Naive thymus-derived CD8-positive, alpha-beta T cell (primary cell): ENCODE measurements at regions not wholly inside any gene's neighbourhood (a gene's known extent, or its start where the extent isn't known, plus 50 kb on each side); places are given as distances from the start of the nearest gene placed in this dataset.

Experiments used
- ATAC-seq, 2 donors: fragments of 150-1000 bp; cut with Tn5 transposase in 1 of 2; sonication (Bioruptor Pico), chemical (Tn5 transposase) in 1 of 2; 1 replicate in 1 of 2; 2 replicates in 1 of 2; pipeline ENCODE4 v1.10.0; 2021; ENCODE audit warnings: mild to moderate bottlenecking in 2 of 2, moderate library complexity in 2 of 2
- POLR2A ChIA-PET: fragments of 350-600 bp; sonication (Branson Sonifier 250); formaldehyde crosslinking; loops from one replicate; lab custom pipeline; 2021; ENCODE audit warnings: antibody characterized with exemption; lab: Charles Lee
- DNase-seq, 10 donors: peaks; one replicate each; pipeline versions ENCODE4 v3.0.0 to v3.0.0-alpha.2; 2020 to 2022
- H3K27ac Mint-ChIP-seq, 10 donors: one replicate each; pipeline ENCODE4 v1.8.0; 2020 to 2022; ENCODE audit warnings: mild to moderate bottlenecking in 10 of 10, mixed read lengths in 10 of 10, moderate library complexity in 4 of 10, inconsistent platforms in 1 of 10
- H3K27me3 Mint-ChIP-seq, 5 donors: one replicate each; pipeline ENCODE4 v1.8.0; 2021 to 2022; ENCODE audit warnings: mixed read lengths in 5 of 5
- H3K36me3 Mint-ChIP-seq, 3 donors: one replicate each; pipeline ENCODE4 v1.8.0; 2020 to 2022; ENCODE audit warnings: mixed read lengths in 3 of 3, mild to moderate bottlenecking in 2 of 3, inconsistent platforms in 1 of 3
- H3K4me1 Mint-ChIP-seq, 4 donors: one replicate each; pipeline ENCODE4 v1.8.0; 2021 to 2022; ENCODE audit warnings: mixed read lengths in 4 of 4
- H3K4me3 Mint-ChIP-seq, 10 donors: one replicate each; pipeline ENCODE4 v1.8.0; 2020 to 2022; ENCODE audit warnings: mild to moderate bottlenecking in 10 of 10, mixed read lengths in 10 of 10, moderate library complexity in 6 of 10, inconsistent platforms in 1 of 10
- H3K9me3 Mint-ChIP-seq, 9 donors: one replicate each; pipeline ENCODE4 v1.8.0; 2020 to 2022; ENCODE audit warnings: mixed read lengths in 9 of 9, mild to moderate bottlenecking in 3 of 9, inconsistent platforms in 1 of 9, moderate library complexity in 1 of 9

DNA sequence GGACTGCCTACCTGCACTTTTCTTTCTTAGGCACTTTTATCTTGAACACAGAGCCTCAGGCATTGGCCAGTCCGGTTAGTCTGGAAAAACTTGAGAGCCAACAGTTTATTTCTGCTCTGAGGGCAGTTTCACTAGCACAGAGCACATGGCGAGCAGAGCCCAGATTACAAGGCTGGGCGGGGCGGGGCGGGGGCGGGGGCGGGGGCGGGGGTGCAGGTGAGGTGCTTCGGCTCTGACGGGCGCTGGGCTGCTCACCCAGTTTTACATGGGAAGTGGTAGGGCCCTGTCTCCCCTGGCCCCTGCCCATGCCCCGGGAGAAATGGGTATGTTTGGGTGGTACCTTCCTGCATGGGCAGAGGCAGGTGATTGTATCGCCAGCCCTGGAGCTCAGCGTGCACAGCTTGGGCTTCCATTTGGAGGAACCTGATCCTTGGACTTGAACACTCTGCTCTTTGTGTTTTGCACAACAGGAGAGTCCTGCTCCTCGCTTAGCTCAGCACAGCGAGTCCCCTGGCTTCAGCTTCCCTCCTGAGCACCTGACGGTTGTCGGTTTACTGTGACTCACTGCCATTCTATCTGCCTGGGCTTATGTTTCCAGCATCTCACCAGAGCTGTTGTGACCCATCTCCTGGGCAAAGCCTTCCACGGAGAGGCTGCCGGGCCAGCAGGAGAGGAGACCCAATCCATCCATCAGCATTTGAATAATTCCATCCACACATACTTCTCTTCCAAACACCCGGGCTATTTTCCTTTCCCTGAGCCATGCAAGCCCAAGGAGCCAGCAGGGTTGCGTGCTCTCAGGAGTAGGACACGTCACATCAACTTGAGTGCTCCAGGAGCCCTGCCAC, 108.5 kb downstream of the ARF6 start:
- POLR2A ChIA-PET: interaction anchor here (0.5 to 7.6 kb wide), 30 partner anchors 13 to 149 kb away, joined by 3 to 173 read pairs (median 5); partner anchors contain the start of genes ARF6 and NEMF
- Mint-ChIP-seq H3K4me3 (peak overlapping the region; percentile 76 to 92 (median 89)), H3K4me1 (peaks cover 35 to 69% (median 59%) of the 10 kb centered on the region in 4 donors), H3K36me3 (no peaks in the 10 kb centered on the region), H3K27me3 (no peaks in the 10 kb centered on the region), H3K9me3 (no peaks in the 10 kb centered on the region), H3K27ac (peak overlapping the region; percentile 96 to 99 (median 98))
- peak; percentile 45 to 55 for ATAC-seq
- peak; percentile 18 to 83 (median 57) for DNase-seq

DNA sequence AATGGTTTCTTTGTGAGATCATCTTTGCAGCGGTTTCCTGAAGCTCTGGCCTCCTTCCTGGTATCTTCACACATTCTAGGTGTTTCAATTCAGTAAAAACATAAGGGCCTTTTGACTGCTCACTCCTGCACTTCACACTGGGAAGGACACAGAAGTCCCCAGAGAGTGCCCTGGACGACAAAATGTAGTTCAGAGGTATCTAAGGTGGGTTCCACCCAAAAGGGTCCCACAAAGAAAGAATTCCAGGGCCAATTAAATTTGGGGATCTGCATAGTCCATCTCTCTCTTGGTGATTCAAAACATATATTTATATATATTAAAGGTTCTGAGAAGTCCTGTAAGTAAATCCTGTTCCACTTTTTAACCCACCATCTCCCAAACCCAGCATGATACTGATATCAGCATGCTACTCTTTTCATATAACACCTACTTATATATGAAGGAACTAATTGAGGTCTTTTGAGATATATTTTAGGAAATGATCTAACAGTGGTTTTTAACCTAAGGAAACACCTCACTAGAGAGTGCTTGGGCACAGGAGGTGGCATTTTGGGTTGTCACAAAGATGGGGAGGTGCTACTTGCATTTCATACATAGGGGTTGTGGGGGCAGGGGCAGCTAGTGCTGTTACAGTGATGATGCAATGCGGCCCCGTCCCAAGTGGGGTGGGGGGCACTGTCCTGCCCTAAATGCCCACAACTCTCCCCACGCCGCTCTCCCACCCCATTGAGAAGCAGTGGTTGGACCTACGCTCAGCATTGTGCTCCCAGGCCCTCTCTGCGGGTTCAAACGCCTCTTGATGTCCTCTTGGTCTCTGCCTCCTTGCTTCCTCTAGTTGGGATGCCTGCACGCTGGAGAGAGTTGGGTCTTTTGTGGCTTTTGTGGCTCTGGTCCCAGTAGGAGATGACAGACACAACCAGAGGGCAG, 109.4 kb downstream of the ARF6 start:
- H3K27ac Mint-ChIP-seq: peak overlapping the region; percentile 96 to 99 (median 98)
- no peaks in the 10 kb centered on the region for H3K27me3 Mint-ChIP-seq
- peak overlapping the region; percentile 77 to 94 (median 90) for H3K4me3 Mint-ChIP-seq
- no peaks in the 10 kb centered on the region for H3K36me3 Mint-ChIP-seq
- DNase-seq (peak; percentile 21 to 88 (median 67)), ATAC-seq (peak; percentile 18 to 54)
- POLR2A ChIA-PET: interaction anchor here (0.7 to 7.6 kb wide), 33 partner anchors 9 to 150 kb away, joined by 3 to 173 read pairs (median 6); partner anchors contain the start of genes ARF6 and NEMF
- H3K4me1 Mint-ChIP-seq: peaks cover 35 to 69% (median 59%) of the 10 kb centered on the region in 4 donors
- no peaks in the 10 kb centered on the region for H3K9me3 Mint-ChIP-seq

DNA sequence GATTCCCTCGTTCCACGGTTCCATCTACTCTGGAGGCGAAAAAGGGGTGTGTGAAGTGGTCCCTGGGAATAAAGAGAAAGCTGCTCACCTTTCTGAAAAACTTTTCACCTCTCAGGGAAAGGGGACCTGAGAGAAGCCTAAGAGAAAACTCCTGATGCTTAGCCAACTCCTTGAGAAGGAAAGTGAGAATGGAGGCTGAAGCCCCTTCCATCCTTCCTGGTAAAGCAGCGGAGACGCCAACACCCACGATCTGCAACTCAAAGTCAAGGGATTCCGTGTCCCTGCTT, 110.0 kb downstream of the ARF6 start:
- no peaks in the 10 kb centered on the region for H3K27me3 Mint-ChIP-seq
- peaks cover 34 to 64% (median 54%) of the 10 kb centered on the region in 4 donors for H3K4me1 Mint-ChIP-seq
- no peaks in the 10 kb centered on the region for H3K36me3 Mint-ChIP-seq
- ATAC-seq (no peak), DNase-seq (no peak)
- peak overlapping the region; percentile 96 to 99 (median 98) for H3K27ac Mint-ChIP-seq
- H3K4me3 Mint-ChIP-seq: peak overlapping the region; percentile 77 to 94 (median 90)
- POLR2A ChIA-PET: interaction anchor here (0.6 to 7.6 kb wide), 30 partner anchors 9 to 368 kb away, joined by 3 to 173 read pairs (median 5); partner anchors contain the start of genes ARF6, DNAAF2 and VCPKMT
- H3K9me3 Mint-ChIP-seq: no peaks in the 10 kb centered on the region

DNA sequence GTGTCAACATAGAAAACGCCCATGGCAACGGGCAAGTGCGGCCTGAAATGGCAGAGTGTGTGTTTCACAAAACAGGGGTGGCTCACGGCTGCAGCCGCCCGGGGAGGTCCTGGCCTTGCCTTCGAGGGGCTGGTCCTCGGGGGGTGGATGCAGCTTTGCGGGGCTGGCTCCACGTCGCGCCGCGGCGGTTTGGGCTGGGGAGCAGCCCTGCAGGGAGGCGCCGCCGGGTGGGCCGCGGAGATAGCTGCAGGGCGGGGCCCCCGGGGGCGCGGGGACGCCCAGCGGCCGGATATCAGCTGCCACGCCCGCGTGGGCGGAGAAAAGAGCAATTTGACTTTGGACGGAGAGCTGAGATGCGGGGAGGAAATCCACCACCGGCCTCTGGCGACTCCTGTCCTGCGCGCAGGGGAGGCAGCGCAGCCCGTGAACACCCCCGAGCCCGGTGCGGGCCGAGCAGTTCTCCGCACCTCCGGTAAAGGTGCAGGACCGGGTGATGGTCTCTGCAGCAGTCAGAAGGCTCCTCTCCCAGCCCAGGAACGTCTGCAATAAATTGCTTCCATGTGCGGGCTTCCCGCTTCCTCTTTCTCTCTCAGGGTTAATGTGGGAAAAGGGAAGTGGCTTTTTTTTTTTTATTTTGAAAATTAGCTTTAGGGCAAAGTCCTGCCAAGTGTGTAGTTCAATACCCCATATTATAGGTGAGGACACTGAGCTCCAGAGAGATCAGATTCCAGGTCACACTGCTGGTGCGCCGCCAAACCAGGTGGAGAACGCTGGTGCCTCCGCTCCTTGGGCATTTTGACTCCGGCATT, 110.5 kb downstream of the ARF6 start:
- DNase-seq (peak; percentile 66 to 91 (median 76)), ATAC-seq (peak; percentile 46 to 53)
- no peaks in the 10 kb centered on the region for H3K27me3 Mint-ChIP-seq
- H3K4me1 Mint-ChIP-seq: peaks cover 34 to 62% (median 51%) of the 10 kb centered on the region in 4 donors
- H3K27ac Mint-ChIP-seq: peak overlapping the region; percentile 96 to 99 (median 98)
- no peaks in the 10 kb centered on the region for H3K9me3 Mint-ChIP-seq
- peak overlapping the region; percentile 77 to 94 (median 90) for H3K4me3 Mint-ChIP-seq
- no peaks in the 10 kb centered on the region for H3K36me3 Mint-ChIP-seq
- POLR2A ChIA-PET: interaction anchor here (0.6 to 7.6 kb wide), 39 partner anchors 8 to 369 kb away, joined by 3 to 173 read pairs (median 4); partner anchors contain the start of genes ARF6, DNAAF2 and VCPKMT

DNA sequence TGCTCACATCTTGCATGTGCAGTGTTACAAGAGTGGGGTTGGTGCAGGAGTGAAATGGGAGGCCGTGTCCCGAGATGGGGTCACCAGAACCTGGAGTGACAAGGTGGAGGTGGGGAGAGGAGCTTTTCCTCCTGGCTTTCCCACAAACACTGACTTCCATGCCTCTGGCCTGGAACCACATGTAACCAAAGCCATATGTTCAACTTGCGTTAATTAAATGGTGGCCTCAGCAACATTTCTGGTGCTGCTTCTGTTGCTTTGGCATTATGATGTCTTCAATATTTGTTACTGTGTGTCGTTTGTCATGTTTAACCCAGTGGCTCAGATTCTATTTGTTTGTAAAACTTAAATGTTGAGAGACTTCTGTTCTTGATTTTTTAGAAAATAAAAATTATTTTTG, 110.2 kb downstream of the VCPKMT start:
- POLR2A ChIA-PET: no interaction called here
- peaks cover 16 to 46% (median 25%) of the 10 kb centered on the region in 4 donors for H3K4me1 Mint-ChIP-seq
- peak overlapping the region in 2 of 10 donors; percentile 13 to 99 for H3K27ac Mint-ChIP-seq
- ATAC-seq (no peak), DNase-seq (no peak)
- H3K27me3 Mint-ChIP-seq: no peaks in the 10 kb centered on the region
- H3K9me3 Mint-ChIP-seq: no peaks in the 10 kb centered on the region
- peaks cover 0 to 18% (median 0%) of the 10 kb centered on the region in 3 donors for H3K36me3 Mint-ChIP-seq
- H3K4me3 Mint-ChIP-seq: no peak overlapping the region

- Mint-ChIP-seq H3K36me3 (peaks cover 0 to 18% (median 0%) of the 10 kb centered on the region in 3 donors), H3K4me3 (no peak overlapping the region), H3K4me1 (peaks cover 9 to 36% (median 15%) of the 10 kb centered on the region in 4 donors), H3K9me3 (no peaks in the 10 kb centered on the region), H3K27ac (peak overlapping the region in 2 of 10 donors; percentile 24 to 43), H3K27me3 (no peaks in the 10 kb centered on the region)
- POLR2A ChIA-PET: interaction anchor here (1.0 to 1.5 kb wide), 3 partner anchors 18 to 55 kb away, joined by 4 to 5 read pairs (median 4); no protein-coding TSS in a partner anchor
- ATAC-seq: no peak
- no peak for DNase-seq
These were observed 109.1 kb downstream of the VCPKMT start for GRCh38 chr14:50007123-50007903.

DNA sequence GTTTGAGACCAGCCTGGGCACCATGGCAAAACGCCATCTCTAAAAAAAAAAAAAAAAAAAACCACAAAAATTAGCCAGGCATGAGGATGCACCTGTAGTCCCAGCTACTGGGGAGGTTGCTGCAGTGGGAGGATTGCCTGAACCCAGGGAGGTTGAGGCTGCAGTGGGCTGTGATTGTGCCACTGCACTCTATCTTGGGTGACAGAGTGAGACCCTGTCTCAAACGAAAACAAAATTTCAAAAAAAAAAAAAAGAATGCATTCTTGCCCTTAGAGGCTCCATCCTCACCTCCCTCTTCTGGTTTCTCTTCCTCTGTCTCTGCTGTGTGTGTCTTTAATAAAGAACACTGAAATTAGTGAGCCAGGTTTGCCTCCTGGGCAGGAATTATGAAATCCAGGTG, 107.8 kb downstream of the VCPKMT start:
- no peak overlapping the region for H3K4me3 Mint-ChIP-seq
- peak overlapping the region in 2 of 10 donors; percentile 4 to 76 for H3K27ac Mint-ChIP-seq
- H3K27me3 Mint-ChIP-seq: no peaks in the 10 kb centered on the region
- H3K9me3 Mint-ChIP-seq: no peaks in the 10 kb centered on the region
- H3K4me1 Mint-ChIP-seq: peaks cover 4 to 29% (median 11%) of the 10 kb centered on the region in 4 donors
- POLR2A ChIA-PET: interaction anchor here (0.6 to 1.5 kb wide), 6 partner anchors 12 to 140 kb away, joined by 3 to 5 read pairs (median 4); no protein-coding TSS in a partner anchor
- peaks cover 0 to 18% (median 0%) of the 10 kb centered on the region in 3 donors for H3K36me3 Mint-ChIP-seq
- ATAC-seq (peak in 1 of 2 donors; percentile 19), DNase-seq (no peak)

DNA sequence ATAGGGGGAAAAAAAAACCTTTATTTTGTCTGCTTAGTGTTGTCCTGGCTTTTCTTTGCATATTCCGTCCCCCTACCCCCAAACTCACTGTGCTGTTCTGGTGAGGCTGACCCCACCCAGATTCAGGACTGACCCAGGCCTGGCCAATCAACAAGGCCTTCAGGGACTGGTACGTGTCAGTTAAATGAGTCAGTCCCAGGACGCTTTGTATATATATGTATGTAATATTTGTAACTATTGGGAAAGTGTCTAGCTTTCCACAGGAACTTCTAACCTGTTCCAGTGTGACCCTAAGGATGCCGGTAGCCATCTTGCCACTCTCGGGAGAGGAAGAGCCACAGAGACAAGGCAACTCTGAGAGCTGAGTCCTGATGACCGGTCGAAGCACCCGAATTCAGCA, 107.4 kb downstream of the VCPKMT start:
- Mint-ChIP-seq H3K4me1 (peaks cover 4 to 25% (median 9%) of the 10 kb centered on the region in 4 donors), H3K27ac (peak overlapping the region in 1 of 10 donors; percentile 76), H3K9me3 (no peaks in the 10 kb centered on the region), H3K36me3 (peaks cover 0 to 18% (median 0%) of the 10 kb centered on the region in 3 donors), H3K4me3 (peak overlapping the region in 1 of 10 donors; percentile 54), H3K27me3 (no peaks in the 10 kb centered on the region)
- POLR2A ChIA-PET: interaction anchor here (0.7 to 1.5 kb wide), 3 partner anchors 11 to 47 kb away, joined by 3 to 5 read pairs (median 4); no protein-coding TSS in a partner anchor
- DNase-seq (no peak), ATAC-seq (no peak)

GRCh38 chr14:50010752-50011151, 105.6 kb downstream of the VCPKMT start:
- no peak for DNase-seq
- Mint-ChIP-seq H3K4me3 (peak overlapping the region in 1 of 10 donors; percentile 10), H3K9me3 (no peaks in the 10 kb centered on the region), H3K36me3 (peaks cover 0 to 18% (median 0%) of the 10 kb centered on the region in 3 donors), H3K4me1 (peaks cover 8 to 22% (median 14%) of the 10 kb centered on the region in 4 donors), H3K27me3 (no peaks in the 10 kb centered on the region), H3K27ac (no peak overlapping the region)
- POLR2A ChIA-PET: interaction anchor here (1.0 kb wide), 1 partner anchor 8 kb away, joined by 3 read pairs; no protein-coding TSS in a partner anchor
- ATAC-seq: no peak

DNA sequence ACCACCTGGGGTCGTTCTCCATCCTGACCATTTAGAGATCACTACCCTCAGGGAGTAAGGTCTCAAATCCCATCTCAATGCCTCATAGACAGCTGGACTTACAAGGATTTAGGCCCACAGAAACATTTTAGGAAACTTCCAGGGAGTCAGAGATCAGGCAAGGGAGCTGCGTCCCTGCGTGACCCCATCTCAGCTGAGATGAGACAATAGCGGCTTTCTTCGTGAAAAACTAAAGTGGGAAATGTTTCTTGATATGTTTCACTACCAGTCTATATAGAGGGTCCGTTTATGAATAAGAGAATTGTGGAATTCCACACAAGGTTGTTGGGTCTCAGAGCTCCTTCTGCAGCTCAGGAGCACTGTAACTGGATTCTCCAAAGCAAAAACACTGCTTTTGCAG, 105.1 kb downstream of the VCPKMT start:
- no peaks in the 10 kb centered on the region for H3K9me3 Mint-ChIP-seq
- POLR2A ChIA-PET: interaction anchor here (1.0 kb wide), 1 partner anchor 8 kb away, joined by 3 read pairs; no protein-coding TSS in a partner anchor
- H3K4me1 Mint-ChIP-seq: peaks cover 9 to 26% (median 18%) of the 10 kb centered on the region in 4 donors
- ATAC-seq (no peak), DNase-seq (no peak)
- no peaks in the 10 kb centered on the region for H3K27me3 Mint-ChIP-seq
- H3K36me3 Mint-ChIP-seq: peaks cover 0 to 18% (median 3%) of the 10 kb centered on the region in 3 donors
- H3K4me3 Mint-ChIP-seq: no peak overlapping the region
- H3K27ac Mint-ChIP-seq: no peak overlapping the region
